HG03521 (cell line): ENCODE measurements at regions not wholly inside any gene's neighbourhood (a gene's known extent, or its start where the extent isn't known, plus 50 kb on each side); places are given as distances from the start of the nearest gene placed in this dataset.
"Not testable (repeated sequence)": the region's sequence is repeated elsewhere in the genome, so short reads cannot be mapped to it uniquely, and the experiment has no call there.

ENCODE experiments used
- ATAC-seq: cut with Tn5 transposase; IDR thresholded peaks from one replicate; pipeline ENCODE4 v1.9.1; 2021; ENCODE audit warnings: mild to moderate bottlenecking, moderate library complexity; ENCODE audit not compliant: unreplicated experiment

- no peak for ATAC-seq
Measured at GRCh38 chr15:38614621-38615020, 50.0 kb upstream of the RASGRP1 start.

DNA sequence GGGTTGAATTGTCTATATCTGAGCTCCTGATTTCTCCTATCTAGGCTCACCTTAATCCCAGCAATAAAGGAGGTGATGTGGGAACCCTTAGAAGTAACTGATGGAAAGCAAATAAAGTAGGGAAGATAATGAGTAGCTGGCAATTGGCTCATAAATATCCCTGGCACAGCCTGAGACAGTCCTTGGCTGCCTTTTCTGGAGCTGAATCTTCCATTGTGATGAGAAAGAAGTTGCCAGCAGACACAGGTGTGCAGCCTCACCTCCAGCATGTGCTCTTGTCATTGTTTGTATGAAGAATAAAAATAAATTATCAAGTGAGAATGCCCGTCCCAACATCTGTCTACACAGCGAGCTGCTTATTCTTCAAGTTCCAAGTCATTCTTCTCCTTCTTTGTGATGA, 53.2 kb upstream of the RASGRP1 start:
- no peak for ATAC-seq

- no peak for ATAC-seq
Measured at GRCh38 chr15:38618242-38618955, 53.8 kb upstream of the RASGRP1 start.

- ATAC-seq, result no peak
Measured at GRCh38 chr15:38620098-38620497, 55.5 kb upstream of the RASGRP1 start.

DNA sequence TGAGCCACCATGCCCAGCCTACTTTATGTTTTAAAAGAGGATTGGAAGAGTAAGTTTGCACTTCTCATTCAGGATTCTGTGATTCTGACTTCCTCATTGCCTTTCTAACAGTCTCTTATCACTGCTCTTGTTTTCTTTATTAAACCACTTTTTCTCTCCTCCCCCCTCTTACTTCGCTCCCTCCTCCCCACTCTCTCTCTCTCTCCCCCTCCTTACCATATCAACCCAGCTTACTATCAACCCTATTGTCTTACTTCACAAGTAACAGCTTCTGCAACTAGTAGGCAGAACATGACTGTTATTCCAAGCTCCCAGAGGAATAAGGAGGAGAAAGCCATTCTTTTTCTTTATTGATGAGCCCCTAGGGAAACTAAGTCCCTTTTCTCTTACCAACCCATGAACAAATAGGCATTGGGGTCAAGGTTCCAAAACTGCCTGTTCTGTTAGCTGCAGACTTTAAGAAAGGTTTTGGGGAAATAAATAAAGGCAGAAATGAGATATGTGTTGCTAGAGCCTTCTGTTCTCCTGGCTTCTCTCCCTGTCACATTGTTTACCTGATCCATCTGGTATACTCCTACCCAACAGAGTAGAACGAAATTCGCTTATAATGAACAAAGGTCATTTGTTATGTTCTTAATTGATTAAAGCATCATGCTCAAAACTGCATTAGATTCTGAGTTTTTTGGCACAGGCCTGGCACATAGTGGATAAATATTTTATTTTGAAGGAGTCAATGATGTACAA, 56.4 kb upstream of the RASGRP1 start:
- no peak for ATAC-seq

GRCh38 chr15:38622304-38622703, 57.7 kb upstream of the RASGRP1 start:
- no peak for ATAC-seq

- ATAC-seq, result no peak
Measured at GRCh38 chr15:38622908-38623307, 58.3 kb upstream of the RASGRP1 start.

DNA sequence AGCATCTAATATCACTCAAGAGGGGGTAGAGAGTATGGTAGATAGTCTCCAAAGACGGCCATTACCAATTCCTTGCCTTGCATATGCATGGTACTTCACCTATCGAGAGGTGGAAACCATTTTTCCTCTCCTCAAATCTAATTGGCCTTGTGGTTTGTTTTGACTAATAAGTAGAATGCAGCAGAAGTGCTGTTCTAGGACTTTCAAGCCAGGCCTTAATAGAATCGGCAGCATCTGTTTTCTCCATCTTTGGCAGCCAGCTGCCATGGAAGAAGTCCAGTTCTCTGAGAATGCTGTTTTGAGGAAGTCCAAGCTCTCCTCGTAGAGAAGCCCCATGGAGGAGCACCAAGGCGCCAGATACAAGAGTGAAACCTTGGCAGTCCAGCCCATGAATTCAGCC, 59.1 kb upstream of the RASGRP1 start:
- ATAC-seq, result no peak

- no peak for ATAC-seq
Measured at GRCh38 chr15:38624244-38625205, 59.9 kb upstream of the RASGRP1 start.

DNA sequence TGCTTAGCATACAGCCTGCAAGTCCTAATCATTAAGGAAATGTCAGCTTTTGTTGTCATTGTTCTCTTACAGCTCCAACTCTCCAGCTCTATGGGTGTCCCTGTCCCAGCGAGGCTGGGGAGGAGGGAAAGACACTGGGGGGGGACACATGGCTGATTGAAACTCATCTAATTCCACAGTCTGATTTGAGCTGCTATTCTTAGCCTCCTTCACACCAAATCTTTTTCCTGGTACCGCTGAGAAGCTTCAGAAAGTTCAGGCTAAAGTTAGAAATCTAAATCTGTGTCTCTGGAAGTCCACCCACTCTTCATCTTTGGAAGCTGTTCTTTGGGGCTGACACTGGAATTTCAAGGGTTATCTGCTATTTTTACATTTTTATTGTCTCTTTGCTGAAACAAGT, 61.3 kb upstream of the RASGRP1 start:
- no peak for ATAC-seq

GRCh38 chr15:38626443-38627050, 61.9 kb upstream of the RASGRP1 start:
- ATAC-seq, result no peak

GRCh38 chr15:38627689-38628277, 63.2 kb upstream of the RASGRP1 start:
- ATAC-seq, result no peak

DNA sequence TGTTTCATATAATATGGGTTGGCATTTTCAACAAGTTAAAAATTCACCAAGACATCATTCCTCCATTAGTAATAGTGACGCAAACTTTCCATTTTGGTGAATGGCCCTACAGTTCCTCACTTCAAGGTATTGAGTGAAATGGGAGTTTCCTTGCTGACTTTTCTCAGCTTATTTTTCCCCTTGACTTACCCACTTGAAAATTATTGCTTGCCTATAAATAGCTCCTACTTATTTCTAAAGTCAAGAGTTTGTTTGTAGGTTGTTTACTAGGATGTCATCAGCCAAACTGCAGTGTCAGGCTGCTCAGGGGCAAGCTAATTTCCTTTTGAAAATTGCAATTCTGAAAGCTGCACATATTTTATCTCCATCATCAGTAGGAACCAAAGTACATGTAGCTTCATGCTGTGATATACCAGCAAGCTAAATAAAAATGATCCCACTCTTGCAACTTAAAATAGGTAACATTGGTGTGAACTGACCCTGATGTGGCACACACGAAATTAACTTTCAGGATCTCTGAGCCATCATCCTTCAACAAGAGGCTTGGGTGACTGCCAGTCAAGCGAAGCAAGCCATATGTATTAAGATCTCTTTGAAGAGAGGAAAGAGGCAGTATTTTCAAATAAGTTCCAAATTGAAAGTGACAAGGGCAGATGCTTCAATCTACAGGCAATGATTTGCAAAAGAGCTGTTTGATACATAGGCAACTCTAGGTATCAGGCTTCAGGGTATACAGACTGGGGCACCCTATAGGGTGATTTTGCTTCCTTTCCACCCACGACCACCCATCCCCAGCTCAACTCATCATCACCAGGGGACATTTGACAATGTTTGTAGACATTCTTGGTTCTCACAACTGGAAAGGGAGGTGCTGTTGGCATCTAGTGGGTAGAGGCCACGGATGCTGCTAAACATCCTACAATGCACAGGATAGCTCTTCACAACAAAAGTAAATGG, 66.8 kb upstream of the RASGRP1 start:
- ATAC-seq, result no peak

DNA sequence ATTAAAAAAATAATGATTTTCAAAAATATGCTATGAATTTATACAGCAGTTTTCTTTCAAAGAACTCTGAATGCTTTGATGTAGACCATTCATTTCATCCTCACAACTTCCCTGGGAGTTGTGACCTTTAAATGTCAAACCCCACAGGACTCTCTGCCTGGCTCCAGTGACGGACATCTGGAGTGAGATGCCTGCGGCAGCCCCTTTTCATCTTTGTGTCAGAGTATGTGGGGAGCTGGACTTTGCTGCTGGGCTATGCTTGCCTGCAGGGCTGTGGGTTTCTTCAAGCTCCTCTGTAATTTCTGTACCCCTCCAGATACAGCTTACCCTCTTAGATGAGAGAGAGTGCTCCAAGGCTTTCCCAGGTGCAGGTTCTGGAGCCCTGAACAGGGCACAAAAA, 70.6 kb upstream of the RASGRP1 start:
- no peak for ATAC-seq

DNA sequence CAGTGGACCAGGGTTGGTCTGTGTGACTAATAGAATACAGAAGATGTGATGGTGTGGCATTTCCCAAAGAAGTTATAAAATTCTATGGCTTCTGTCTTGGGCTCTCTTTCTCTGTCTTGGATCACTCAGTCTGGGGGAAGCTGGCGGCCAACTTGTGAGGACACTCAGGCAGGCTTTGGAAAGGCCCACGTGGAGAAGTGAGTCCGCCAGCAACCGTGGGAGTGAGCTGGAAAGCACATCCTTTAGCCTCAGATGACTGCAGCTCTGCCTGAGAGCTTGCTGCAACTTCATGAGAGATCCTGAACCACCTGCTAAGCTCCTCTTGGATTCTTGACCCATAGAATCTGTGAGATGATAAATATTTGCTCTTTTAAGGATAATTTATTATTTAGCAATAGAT, 72.0 kb upstream of the RASGRP1 start:
- ATAC-seq, result no peak

DNA sequence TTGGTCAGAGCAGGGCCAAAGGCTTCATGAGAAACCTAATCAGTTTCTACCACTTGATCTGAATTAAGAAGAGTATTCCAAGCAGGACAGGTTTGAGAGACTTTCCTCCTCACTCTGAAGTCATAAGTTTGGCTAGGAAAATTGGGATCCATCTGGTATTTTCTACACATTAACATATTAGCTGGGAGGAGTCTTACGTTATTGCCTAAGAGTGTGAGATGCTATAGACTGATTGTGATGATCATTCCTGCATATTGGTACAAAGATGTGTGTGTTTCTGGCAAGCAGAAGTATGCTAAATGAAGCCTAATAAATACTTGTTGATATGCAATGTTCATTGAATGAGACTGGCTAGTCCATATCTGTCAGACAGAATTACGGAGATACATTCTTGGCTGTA, 73.5 kb upstream of the RASGRP1 start:
- ATAC-seq, result no peak

- no peak for ATAC-seq
Measured at GRCh38 chr15:38638811-38639210, 74.2 kb upstream of the RASGRP1 start.

- no peak for ATAC-seq
Measured at GRCh38 chr15:38642689-38643270, 78.2 kb upstream of the RASGRP1 start.

GRCh38 chr15:38644353-38644752, 79.7 kb upstream of the RASGRP1 start:
- ATAC-seq, result not testable (repeated sequence)
